ENCODE measurements at regions not wholly inside any gene's neighbourhood (a gene's known extent, or its start where the extent isn't known, plus 50 kb on each side); places are given as distances from the start of the nearest gene placed in this dataset.

GRCh38 chr17:81345228-81346089 lies 49.8 kb upstream of the BAHCC1 start:
- peak; percentile 69 for DNase-seq (ENCODE audit: low spot score)
